NB4 (cell line): ENCODE measurements at regions not wholly inside any gene's neighbourhood (a gene's known extent, or its start where the extent isn't known, plus 50 kb on each side); places are given as distances from the start of the nearest gene placed in this dataset.

Experiments used
- MYC ChIP-seq: IDR thresholded peaks from 2 replicates; pipeline ENCODE4 v1.6.1; 2011; ENCODE audit warnings: low read depth, low read length
- POLR2A ChIP-seq: IDR thresholded peaks from 2 replicates; pipeline ENCODE4 v1.6.1; 2011; ENCODE audit warnings: mild to moderate bottlenecking; ENCODE audit not compliant: insufficient read length; ENCODE audit errors: extremely low read depth
- TF ChIP-seq, protein P1 (sequence below): IDR thresholded peaks from one replicate; pipeline ENCODE4 v1.5.1; 2012; ENCODE audit warnings: low read depth, low read length
- TF ChIP-seq, protein P2 (sequence below): IDR thresholded peaks from 2 replicates; pipeline ENCODE4 v1.6.1; 2011; ENCODE audit warnings: low read depth, low read length

DNA sequence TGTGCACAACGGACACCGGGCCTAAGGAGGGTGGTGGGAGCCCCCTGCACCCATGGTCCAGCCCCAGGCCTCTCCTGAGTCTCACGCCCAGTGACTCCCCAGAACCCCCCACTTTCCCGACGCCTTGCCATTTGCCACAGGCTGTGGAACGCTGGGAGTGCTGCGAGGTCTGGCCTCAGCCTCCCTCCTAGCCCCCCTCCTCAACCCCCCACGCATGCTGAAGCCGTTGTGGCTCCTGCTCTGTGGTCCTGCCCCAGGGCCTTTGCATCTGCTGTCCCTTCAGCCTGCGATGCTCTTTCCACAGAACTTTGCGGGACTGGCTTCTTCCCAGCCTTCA, 226.0 kb upstream of the GSE1 start:
- TF ChIP-seq, protein P1, sequence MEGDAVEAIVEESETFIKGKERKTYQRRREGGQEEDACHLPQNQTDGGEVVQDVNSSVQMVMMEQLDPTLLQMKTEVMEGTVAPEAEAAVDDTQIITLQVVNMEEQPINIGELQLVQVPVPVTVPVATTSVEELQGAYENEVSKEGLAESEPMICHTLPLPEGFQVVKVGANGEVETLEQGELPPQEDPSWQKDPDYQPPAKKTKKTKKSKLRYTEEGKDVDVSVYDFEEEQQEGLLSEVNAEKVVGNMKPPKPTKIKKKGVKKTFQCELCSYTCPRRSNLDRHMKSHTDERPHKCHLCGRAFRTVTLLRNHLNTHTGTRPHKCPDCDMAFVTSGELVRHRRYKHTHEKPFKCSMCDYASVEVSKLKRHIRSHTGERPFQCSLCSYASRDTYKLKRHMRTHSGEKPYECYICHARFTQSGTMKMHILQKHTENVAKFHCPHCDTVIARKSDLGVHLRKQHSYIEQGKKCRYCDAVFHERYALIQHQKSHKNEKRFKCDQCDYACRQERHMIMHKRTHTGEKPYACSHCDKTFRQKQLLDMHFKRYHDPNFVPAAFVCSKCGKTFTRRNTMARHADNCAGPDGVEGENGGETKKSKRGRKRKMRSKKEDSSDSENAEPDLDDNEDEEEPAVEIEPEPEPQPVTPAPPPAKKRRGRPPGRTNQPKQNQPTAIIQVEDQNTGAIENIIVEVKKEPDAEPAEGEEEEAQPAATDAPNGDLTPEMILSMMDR = no peak
- TF ChIP-seq POLR2A (no peak), MYC (no peak)
- TF ChIP-seq, protein P2, sequence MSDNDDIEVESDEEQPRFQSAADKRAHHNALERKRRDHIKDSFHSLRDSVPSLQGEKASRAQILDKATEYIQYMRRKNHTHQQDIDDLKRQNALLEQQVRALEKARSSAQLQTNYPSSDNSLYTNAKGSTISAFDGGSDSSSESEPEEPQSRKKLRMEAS = no peak
